ENCODE measurements at regions not wholly inside any gene's neighbourhood (a gene's known extent, or its start where the extent isn't known, plus 50 kb on each side); places are given as distances from the start of the nearest gene placed in this dataset.

DNA sequence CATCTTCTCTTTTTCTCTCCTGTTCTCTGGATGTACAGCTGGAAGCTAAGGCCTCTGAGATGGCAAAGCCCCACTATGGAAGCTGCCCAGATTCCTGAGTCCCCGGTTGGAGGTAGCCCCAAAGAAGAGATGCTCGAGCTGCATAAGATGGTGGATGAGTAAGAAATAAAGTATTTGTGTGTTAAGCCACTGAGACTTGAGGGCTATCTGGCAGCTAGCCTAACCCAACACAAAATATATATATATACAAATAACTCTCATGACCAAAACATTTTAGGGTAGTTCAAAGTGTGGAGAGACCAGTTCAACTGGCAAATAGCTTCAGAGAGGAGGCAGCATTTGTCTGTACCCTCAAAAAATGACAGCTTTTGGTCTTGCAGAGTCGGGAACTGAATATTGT lies 72.4 kb upstream of the PDE1C start:
- peak overlapping the region; percentile 3; the same call in 1 of the 2 replicates for H2AFZ ChIP-seq (ENCODE audit: low read depth)
- H3K9ac ChIP-seq: no peak overlapping the region
- 3% methylated on average over 3 of the region's 3 CpGs for WGBS (ENCODE audit: low lambda C conversion rate)
- H3K9me3 ChIP-seq: no peaks in the 10 kb centered on the region
- H3K9me2 ChIP-seq: no peaks in the 10 kb centered on the region
- no peaks in the 10 kb centered on the region for H3F3A ChIP-seq (replicated peaks; ENCODE audit: insufficient read depth)
- no peaks in the 10 kb centered on the region for H4K20me1 ChIP-seq (ENCODE audit: insufficient read depth)
- CTCF ChIA-PET: interaction anchor here (0.9 to 1.5 kb wide), 2 partner anchors 19 to 399 kb away, joined by 3 read pairs; no protein-coding TSS in a partner anchor
- no peaks in the 10 kb centered on the region for H3K27me3 ChIP-seq (ENCODE audit: insufficient read depth)
- TF ChIP-seq RCOR1 (IDR thresholded peaks at IDR 0.05; ENCODE audit: low read length) (no peak), JUND (IDR thresholded peaks at IDR 0.05) (0 out of 2 replicates have a peak, but pooled peaks have one; percentile 15), FOSL2 (IDR thresholded peaks at IDR 0.05; ENCODE audit: borderline replicate concordance, low read depth) (0 out of 2 replicates have a peak, but pooled peaks have one; percentile 6)
- TF ChIP-seq, protein P1, sequence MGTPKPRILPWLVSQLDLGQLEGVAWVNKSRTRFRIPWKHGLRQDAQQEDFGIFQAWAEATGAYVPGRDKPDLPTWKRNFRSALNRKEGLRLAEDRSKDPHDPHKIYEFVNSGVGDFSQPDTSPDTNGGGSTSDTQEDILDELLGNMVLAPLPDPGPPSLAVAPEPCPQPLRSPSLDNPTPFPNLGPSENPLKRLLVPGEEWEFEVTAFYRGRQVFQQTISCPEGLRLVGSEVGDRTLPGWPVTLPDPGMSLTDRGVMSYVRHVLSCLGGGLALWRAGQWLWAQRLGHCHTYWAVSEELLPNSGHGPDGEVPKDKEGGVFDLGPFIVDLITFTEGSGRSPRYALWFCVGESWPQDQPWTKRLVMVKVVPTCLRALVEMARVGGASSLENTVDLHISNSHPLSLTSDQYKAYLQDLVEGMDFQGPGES (IDR thresholded peaks at IDR 0.05; ENCODE audit: low read depth, low read length): no peak
- DNase-seq: no peak
- H3K36me3 ChIP-seq (replicated peaks in 1 of 2; ENCODE audit: control insufficient read depth in 1 of 2, insufficient read depth in 2 of 2, low read length in 1 of 2): no peaks in the 10 kb centered on the region
- POLR2A ChIA-PET: no interaction called here
- H3K27ac ChIP-seq (ENCODE audit: low read depth in 2 of 2, low read length in 1 of 2): peak overlapping the region in 1 of 2 experiments; percentile 9; a peak in 1 of 4 replicates
- 0 out of 4 replicates have a peak, but pooled peaks cover 0 to 4% of the 10 kb centered on the region in 2 experiments for H3K4me1 ChIP-seq (ENCODE audit: control insufficient read depth in 1 of 2, insufficient read depth in 2 of 2, low read depth in 1 of 2, low read length in 1 of 2)
- H3K4me3 ChIP-seq (ENCODE audit: low read depth in 2 of 2, low read length in 1 of 2): no peak overlapping the region
- no peaks in the 10 kb centered on the region for H3K79me2 ChIP-seq (ENCODE audit: insufficient read depth)
- H3K4me2 ChIP-seq: no peak overlapping the region

DNA sequence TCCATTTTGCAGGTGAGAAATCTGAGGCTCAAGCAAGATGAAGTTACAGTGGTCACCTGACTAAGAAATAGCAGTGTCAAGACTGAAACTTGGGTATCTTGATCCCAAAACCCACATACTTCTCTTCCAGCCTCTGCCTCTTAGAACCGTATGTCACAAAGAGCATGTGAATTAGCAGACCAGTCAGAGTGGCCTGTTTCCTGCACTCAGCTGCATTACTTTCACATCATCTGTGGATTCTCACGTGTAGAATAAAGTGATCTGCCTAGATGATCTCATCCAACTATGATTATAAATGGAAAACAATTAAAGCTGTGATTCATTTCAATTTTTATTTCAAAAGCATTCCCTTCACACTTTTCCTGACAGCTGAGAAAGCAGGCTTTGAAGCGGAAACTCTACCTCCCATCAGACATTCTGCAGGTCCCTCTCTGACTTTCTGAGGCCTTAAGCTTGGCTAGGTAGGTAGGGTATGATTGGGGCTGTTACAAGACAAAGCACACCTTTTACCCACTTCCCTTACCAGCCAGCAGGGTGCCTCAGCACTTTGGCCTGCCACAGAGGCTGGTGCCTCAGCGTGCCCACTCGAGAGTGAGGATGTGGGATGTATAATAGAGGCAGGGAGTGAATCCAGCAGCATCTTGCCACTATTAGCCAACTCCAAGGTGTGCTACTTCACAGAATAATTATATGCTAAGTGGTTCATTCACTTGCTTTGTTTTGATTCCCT lies 70.2 kb upstream of the PDE1C start:
- Histone ChIP-seq H3K79me2 (ENCODE audit: insufficient read depth) (no peaks in the 10 kb centered on the region), H3K4me2 (no peak overlapping the region), H3K4me1 (ENCODE audit: control insufficient read depth in 1 of 2, insufficient read depth in 2 of 2, low read depth in 1 of 2, low read length in 1 of 2) (0 out of 4 replicates have a peak, but pooled peaks cover 0 to 4% of the 10 kb centered on the region in 2 experiments), H4K20me1 (ENCODE audit: insufficient read depth) (no peaks in the 10 kb centered on the region), H3F3A (replicated peaks; ENCODE audit: insufficient read depth) (no peaks in the 10 kb centered on the region), H3K4me3 (ENCODE audit: low read depth in 2 of 2, low read length in 1 of 2) (no peak overlapping the region), H3K9me3 (no peaks in the 10 kb centered on the region), H3K36me3 (replicated peaks in 1 of 2; ENCODE audit: control insufficient read depth in 1 of 2, insufficient read depth in 2 of 2, low read length in 1 of 2) (no peaks in the 10 kb centered on the region), H3K9ac (no peak overlapping the region), H2AFZ (ENCODE audit: low read depth) (no peak overlapping the region), H3K9me2 (no peaks in the 10 kb centered on the region), H3K27me3 (ENCODE audit: insufficient read depth) (no peaks in the 10 kb centered on the region), H3K27ac (ENCODE audit: low read depth in 2 of 2, low read length in 1 of 2) (no peak overlapping the region)
- POLR2A ChIA-PET: no interaction called here
- WGBS (ENCODE audit: low lambda C conversion rate): 34% methylated on average over 5 of the region's 5 CpGs
- CTCF ChIA-PET: interaction anchor here (0.6 to 1.1 kb wide), 2 partner anchors 70 to 339 kb away, joined by 3 to 5 read pairs; no protein-coding TSS in a partner anchor
- TF ChIP-seq, protein P2, sequence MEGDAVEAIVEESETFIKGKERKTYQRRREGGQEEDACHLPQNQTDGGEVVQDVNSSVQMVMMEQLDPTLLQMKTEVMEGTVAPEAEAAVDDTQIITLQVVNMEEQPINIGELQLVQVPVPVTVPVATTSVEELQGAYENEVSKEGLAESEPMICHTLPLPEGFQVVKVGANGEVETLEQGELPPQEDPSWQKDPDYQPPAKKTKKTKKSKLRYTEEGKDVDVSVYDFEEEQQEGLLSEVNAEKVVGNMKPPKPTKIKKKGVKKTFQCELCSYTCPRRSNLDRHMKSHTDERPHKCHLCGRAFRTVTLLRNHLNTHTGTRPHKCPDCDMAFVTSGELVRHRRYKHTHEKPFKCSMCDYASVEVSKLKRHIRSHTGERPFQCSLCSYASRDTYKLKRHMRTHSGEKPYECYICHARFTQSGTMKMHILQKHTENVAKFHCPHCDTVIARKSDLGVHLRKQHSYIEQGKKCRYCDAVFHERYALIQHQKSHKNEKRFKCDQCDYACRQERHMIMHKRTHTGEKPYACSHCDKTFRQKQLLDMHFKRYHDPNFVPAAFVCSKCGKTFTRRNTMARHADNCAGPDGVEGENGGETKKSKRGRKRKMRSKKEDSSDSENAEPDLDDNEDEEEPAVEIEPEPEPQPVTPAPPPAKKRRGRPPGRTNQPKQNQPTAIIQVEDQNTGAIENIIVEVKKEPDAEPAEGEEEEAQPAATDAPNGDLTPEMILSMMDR (IDR thresholded peaks at IDR 0.05): peak; percentile 23
- TF ChIP-seq NFIC (IDR thresholded peaks at IDR 0.05; ENCODE audit: borderline replicate concordance): no peak
- DNase-seq: no peak

DNA sequence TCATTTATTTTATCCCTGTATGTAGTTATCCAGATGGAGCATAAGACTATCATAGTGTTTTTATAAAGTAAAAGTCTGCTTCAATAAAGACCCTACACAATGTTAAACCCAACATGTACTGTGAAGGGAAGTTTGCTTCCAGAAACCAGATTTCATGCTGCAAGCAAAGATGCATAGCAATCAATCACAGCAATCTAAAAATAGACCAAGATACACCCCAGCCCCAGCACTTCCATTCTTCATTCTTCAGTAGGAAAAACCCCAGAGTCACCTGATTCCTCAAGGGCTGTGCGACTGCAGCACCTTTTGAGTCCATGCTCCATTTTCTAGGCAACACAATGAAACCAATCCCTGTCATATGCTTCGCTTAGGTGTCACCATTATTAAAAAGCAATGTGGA lies 66.9 kb upstream of the PDE1C start:
- no peaks in the 10 kb centered on the region for H3K4me1 ChIP-seq (ENCODE audit: control insufficient read depth in 1 of 2, insufficient read depth in 2 of 2, low read depth in 1 of 2, low read length in 1 of 2)
- no peaks in the 10 kb centered on the region for H3K36me3 ChIP-seq (replicated peaks in 1 of 2; ENCODE audit: control insufficient read depth in 1 of 2, insufficient read depth in 2 of 2, low read length in 1 of 2)
- H3K9ac ChIP-seq: no peak overlapping the region
- CTCF ChIA-PET: no interaction called here
- no peaks in the 10 kb centered on the region for H4K20me1 ChIP-seq (ENCODE audit: insufficient read depth)
- no peak overlapping the region for H3K4me3 ChIP-seq (ENCODE audit: low read depth in 2 of 2, low read length in 1 of 2)
- no peaks in the 10 kb centered on the region for H3K79me2 ChIP-seq (ENCODE audit: insufficient read depth)
- H3K27me3 ChIP-seq (ENCODE audit: insufficient read depth): no peaks in the 10 kb centered on the region
- H3F3A ChIP-seq (replicated peaks; ENCODE audit: insufficient read depth): no peaks in the 10 kb centered on the region
- no peak overlapping the region for H2AFZ ChIP-seq (ENCODE audit: low read depth)
- H3K4me2 ChIP-seq: no peak overlapping the region
- no peak overlapping the region for H3K27ac ChIP-seq (ENCODE audit: low read depth in 2 of 2, low read length in 1 of 2)
- no peak for DNase-seq
- POLR2A ChIA-PET: no interaction called here
- no peaks in the 10 kb centered on the region for H3K9me2 ChIP-seq
- H3K9me3 ChIP-seq: 0 out of 2 replicates have a peak, but pooled peaks cover 4% of the 10 kb centered on the region
- WGBS (ENCODE audit: low lambda C conversion rate): 8% methylated on average over 2 of the region's 2 CpGs
- TF ChIP-seq, protein P3, sequence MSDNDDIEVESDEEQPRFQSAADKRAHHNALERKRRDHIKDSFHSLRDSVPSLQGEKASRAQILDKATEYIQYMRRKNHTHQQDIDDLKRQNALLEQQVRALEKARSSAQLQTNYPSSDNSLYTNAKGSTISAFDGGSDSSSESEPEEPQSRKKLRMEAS (IDR thresholded peaks at IDR 0.05; ENCODE audit: low read depth): no peak
- TF ChIP-seq FOSL2 (IDR thresholded peaks at IDR 0.05; ENCODE audit: borderline replicate concordance, low read depth) (no peak), RAD21 (IDR thresholded peaks at IDR 0.05; ENCODE audit: low read length) (no peak), RXRA (IDR thresholded peaks at IDR 0.05; ENCODE audit: borderline replicate concordance, low read depth) (no peak), YY1 (IDR thresholded peaks at IDR 0.05; ENCODE audit: low read depth) (no peak), TAF1 (IDR thresholded peaks at IDR 0.05; ENCODE audit: borderline replicate concordance, low read depth, low read length) (no peak), GABPA (IDR thresholded peaks at IDR 0.05; ENCODE audit: low read depth) (no peak), POLR2AphosphoS5 (IDR thresholded peaks at IDR 0.05; ENCODE audit: low read depth, low read length) (no peak), USF1 (IDR thresholded peaks at IDR 0.05; ENCODE audit: borderline replicate concordance, low read depth) (no peak), NRF1 (IDR thresholded peaks at IDR 0.05; ENCODE audit: low read depth, low read length) (no peak), EP300 (IDR thresholded peaks at IDR 0.05; ENCODE audit: borderline replicate concordance in 1 of 2, low read depth in 1 of 2, low read length in 1 of 2) (no peak), NFIC (IDR thresholded peaks at IDR 0.05; ENCODE audit: borderline replicate concordance) (no peak), RCOR1 (IDR thresholded peaks at IDR 0.05; ENCODE audit: low read length) (no peak)

All from SK-N-SH (cell line).